ENCODE measurements at regions not wholly inside any gene's neighbourhood (a gene's known extent, or its start where the extent isn't known, plus 50 kb on each side); places are given as distances from the start of the nearest gene placed in this dataset.
"Not testable (repeated sequence)": the region's sequence is repeated elsewhere in the genome, so short reads cannot be mapped to it uniquely, and the experiment has no call there.

- H3K4me1 ChIP-seq = peaks cover 45% of the 10 kb centered on the region
- no peaks in the 10 kb centered on the region for H3K36me3 ChIP-seq
- no peaks in the 10 kb centered on the region for H3K27me3 ChIP-seq
- no peaks in the 10 kb centered on the region for H3K9me3 ChIP-seq (replicated peaks)
- no peak for DNase-seq
- H3K27ac ChIP-seq = no peak overlapping the region
- no peak overlapping the region for H3K4me3 ChIP-seq
Measured at GRCh38 chr13:84648069-84648640, 765.9 kb upstream of the SLITRK1 start.

GRCh38 chr13:84646957-84647356, 764.7 kb upstream of the SLITRK1 start:
- Histone ChIP-seq H3K27me3 (no peaks in the 10 kb centered on the region), H3K4me1 (peaks cover 47% of the 10 kb centered on the region), H3K4me3 (no peak overlapping the region), H3K9me3 (replicated peaks) (no peaks in the 10 kb centered on the region; the same call in 1 of the 2 replicates), H3K27ac (no peak overlapping the region), H3K36me3 (no peaks in the 10 kb centered on the region)
- DNase-seq = no peak

- H3K27ac ChIP-seq = peak overlapping the region; percentile 61
- H3K4me3 ChIP-seq = no peak overlapping the region
- no peaks in the 10 kb centered on the region for H3K36me3 ChIP-seq
- no peaks in the 10 kb centered on the region for H3K27me3 ChIP-seq
- peak; percentile 5 to 26 for DNase-seq
- no peaks in the 10 kb centered on the region; the same call in 1 of the 2 replicates for H3K9me3 ChIP-seq (replicated peaks)
- H3K4me1 ChIP-seq = peaks cover 34% of the 10 kb centered on the region
Measured at GRCh38 chr13:84645196-84646012, 763.1 kb upstream of the SLITRK1 start.

- Histone ChIP-seq H3K36me3 (no peaks in the 10 kb centered on the region), H3K4me3 (no peak overlapping the region), H3K4me1 (peaks cover 26% of the 10 kb centered on the region), H3K9me3 (replicated peaks) (no peaks in the 10 kb centered on the region; the same call in 1 of the 2 replicates), H3K27ac (no peak overlapping the region), H3K27me3 (no peaks in the 10 kb centered on the region)
- no peak for DNase-seq
Measured at GRCh38 chr13:84641491-84641890, 759.2 kb upstream of the SLITRK1 start.

GRCh38 chr13:84640691-84641090, 758.4 kb upstream of the SLITRK1 start:
- DNase-seq = no peak
- peaks cover 24% of the 10 kb centered on the region for H3K4me1 ChIP-seq
- no peaks in the 10 kb centered on the region; the same call in 1 of the 2 replicates for H3K9me3 ChIP-seq (replicated peaks)
- no peak overlapping the region for H3K27ac ChIP-seq
- no peak overlapping the region for H3K4me3 ChIP-seq
- no peaks in the 10 kb centered on the region for H3K27me3 ChIP-seq
- no peaks in the 10 kb centered on the region for H3K36me3 ChIP-seq

- no peak overlapping the region for H3K27ac ChIP-seq
- H3K4me1 ChIP-seq = no peaks in the 10 kb centered on the region
- H3K27me3 ChIP-seq = no peaks in the 10 kb centered on the region
- H3K9me3 ChIP-seq (replicated peaks) = no peaks in the 10 kb centered on the region
- DNase-seq = no peak
- H3K4me3 ChIP-seq = no peak overlapping the region
- H3K36me3 ChIP-seq = no peaks in the 10 kb centered on the region
Measured at GRCh38 chr13:84630476-84630875, 748.2 kb upstream of the SLITRK1 start.

GRCh38 chr13:84616864-84617263, 734.6 kb upstream of the SLITRK1 start:
- DNase-seq = no peak
- H3K27me3 ChIP-seq = no peaks in the 10 kb centered on the region
- no peak overlapping the region for H3K27ac ChIP-seq
- no peak overlapping the region for H3K4me3 ChIP-seq
- H3K36me3 ChIP-seq = no peaks in the 10 kb centered on the region
- no peaks in the 10 kb centered on the region for H3K4me1 ChIP-seq
- no peaks in the 10 kb centered on the region for H3K9me3 ChIP-seq (replicated peaks)

GRCh38 chr13:84609716-84610115, 727.4 kb upstream of the SLITRK1 start:
- DNase-seq = no peak
- no peaks in the 10 kb centered on the region for H3K27me3 ChIP-seq
- no peak overlapping the region for H3K27ac ChIP-seq
- no peak overlapping the region for H3K4me3 ChIP-seq
- H3K4me1 ChIP-seq = no peaks in the 10 kb centered on the region
- H3K36me3 ChIP-seq = no peaks in the 10 kb centered on the region
- no peaks in the 10 kb centered on the region for H3K9me3 ChIP-seq (replicated peaks)

GRCh38 chr13:84607261-84608013, 725.2 kb upstream of the SLITRK1 start:
- Histone ChIP-seq H3K9me3 (replicated peaks) (no peaks in the 10 kb centered on the region), H3K4me1 (no peaks in the 10 kb centered on the region), H3K27me3 (no peaks in the 10 kb centered on the region), H3K4me3 (no peak overlapping the region), H3K27ac (no peak overlapping the region), H3K36me3 (no peaks in the 10 kb centered on the region)
- DNase-seq = no peak

GRCh38 chr13:84606616-84607015, 724.3 kb upstream of the SLITRK1 start:
- no peaks in the 10 kb centered on the region for H3K27me3 ChIP-seq
- no peak overlapping the region for H3K27ac ChIP-seq
- no peak overlapping the region for H3K4me3 ChIP-seq
- H3K36me3 ChIP-seq = no peaks in the 10 kb centered on the region
- no peak for DNase-seq
- no peaks in the 10 kb centered on the region for H3K9me3 ChIP-seq (replicated peaks)
- H3K4me1 ChIP-seq = no peaks in the 10 kb centered on the region

- Histone ChIP-seq H3K27ac (no peak overlapping the region), H3K27me3 (no peaks in the 10 kb centered on the region), H3K4me3 (no peak overlapping the region), H3K9me3 (replicated peaks) (no peaks in the 10 kb centered on the region), H3K36me3 (no peaks in the 10 kb centered on the region), H3K4me1 (no peaks in the 10 kb centered on the region)
- no peak for DNase-seq
Measured at GRCh38 chr13:84605927-84606326, 723.7 kb upstream of the SLITRK1 start.

GRCh38 chr13:84591444-84591843, 709.2 kb upstream of the SLITRK1 start:
- no peaks in the 10 kb centered on the region for H3K4me1 ChIP-seq
- H3K27me3 ChIP-seq = no peaks in the 10 kb centered on the region
- no peaks in the 10 kb centered on the region for H3K9me3 ChIP-seq (replicated peaks)
- H3K36me3 ChIP-seq = no peaks in the 10 kb centered on the region
- no peak for DNase-seq
- H3K27ac ChIP-seq = no peak overlapping the region
- H3K4me3 ChIP-seq = no peak overlapping the region

- DNase-seq = no peak
- Histone ChIP-seq H3K36me3 (no peaks in the 10 kb centered on the region), H3K27ac (no peak overlapping the region), H3K4me3 (no peak overlapping the region), H3K9me3 (replicated peaks) (no peaks in the 10 kb centered on the region), H3K27me3 (no peaks in the 10 kb centered on the region), H3K4me1 (no peaks in the 10 kb centered on the region)
Measured at GRCh38 chr13:84590663-84591062, 708.4 kb upstream of the SLITRK1 start.

GRCh38 chr13:84588023-84588422, 705.7 kb upstream of the SLITRK1 start:
- Histone ChIP-seq H3K36me3 (no peaks in the 10 kb centered on the region), H3K9me3 (replicated peaks) (no peaks in the 10 kb centered on the region), H3K27me3 (no peaks in the 10 kb centered on the region), H3K27ac (no peak overlapping the region), H3K4me1 (no peaks in the 10 kb centered on the region), H3K4me3 (no peak overlapping the region)
- DNase-seq = no peak

GRCh38 chr13:84579901-84580300, 697.6 kb upstream of the SLITRK1 start:
- H3K9me3 ChIP-seq (replicated peaks); H3K4me3 ChIP-seq; H3K27me3 ChIP-seq; H3K4me1 ChIP-seq; H3K27ac ChIP-seq; DNase-seq; H3K36me3 ChIP-seq: not testable (repeated sequence)

All from SJCRH30 (cell line).